GM21381 (cell line): ENCODE measurements at regions not wholly inside any gene's neighbourhood (a gene's known extent, or its start where the extent isn't known, plus 50 kb on each side); places are given as distances from the start of the nearest gene placed in this dataset.
A peak's percentile ranks its signal among the peaks of the same experiment; 100 is the strongest.
"Not testable (repeated sequence)": the region's sequence is repeated elsewhere in the genome, so short reads cannot be mapped to it uniquely, and the experiment has no call there.

Experiments used
- ATAC-seq: cut with Tn5 transposase; IDR thresholded peaks from one replicate; pipeline ENCODE4 v1.9.1; 2021; ENCODE audit warnings: mild to moderate bottlenecking, moderate library complexity; ENCODE audit not compliant: unreplicated experiment

GRCh38 chr10:84571146-84571545, 242.8 kb downstream of the CCSER2 start:
- ATAC-seq: no peak

DNA sequence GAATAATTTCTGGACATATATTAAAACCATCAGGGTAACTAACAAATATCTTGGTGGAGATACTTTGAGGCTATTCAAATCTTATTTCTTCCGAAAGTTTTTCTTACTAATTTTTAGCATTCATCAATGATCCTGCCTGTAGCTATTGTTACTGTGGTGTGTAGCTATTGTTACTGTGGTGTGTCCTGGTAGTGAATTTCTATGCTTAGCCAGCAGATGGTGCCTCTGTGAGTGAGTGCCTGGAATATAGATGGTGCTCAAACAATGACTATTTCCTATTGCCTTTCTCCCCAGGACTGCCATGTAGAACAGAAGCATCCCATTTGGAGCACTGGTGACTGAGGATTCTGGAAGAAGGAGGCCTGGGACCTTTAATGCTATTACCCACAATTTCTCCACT, 245.7 kb downstream of the CCSER2 start:
- no peak for ATAC-seq

DNA sequence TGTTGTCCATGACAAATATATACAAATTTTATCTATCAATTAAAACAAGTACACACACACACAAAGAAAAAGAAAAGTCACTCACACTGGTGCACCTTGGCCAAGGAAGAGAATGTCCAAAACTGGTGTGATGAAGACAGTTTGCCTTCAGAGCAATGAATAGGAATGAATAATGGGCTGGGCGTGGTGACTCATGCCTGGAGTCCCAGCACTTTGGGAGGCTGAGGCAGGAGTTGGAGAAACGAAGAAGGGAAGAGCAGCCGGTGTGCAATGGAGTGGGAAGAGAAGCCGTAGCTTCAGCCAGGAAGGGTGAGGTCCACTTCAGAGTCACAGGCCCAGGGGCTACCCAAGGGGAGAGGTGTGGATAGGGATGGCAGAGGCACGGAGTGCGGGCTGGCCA, 253.6 kb downstream of the CCSER2 start:
- ATAC-seq: no peak

DNA sequence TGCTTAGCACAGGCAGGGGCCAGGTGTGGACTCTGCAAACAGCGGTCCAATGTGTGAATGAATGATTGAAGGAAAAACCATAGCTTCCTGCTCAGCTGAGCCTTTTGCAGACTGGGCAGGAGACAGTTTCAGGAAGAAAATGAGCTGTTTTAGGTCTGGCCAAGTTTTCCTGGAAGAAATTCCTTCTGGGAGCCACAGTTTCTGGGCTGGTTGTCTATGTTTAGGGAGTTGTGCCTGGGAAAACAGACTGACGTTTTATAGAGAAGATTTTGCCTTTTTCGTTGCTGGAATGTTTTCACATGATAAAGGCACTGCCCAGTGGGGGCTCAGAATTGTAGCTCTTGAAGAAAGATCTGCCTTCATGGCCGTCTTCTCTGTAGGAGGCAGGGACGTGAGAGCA, 255.1 kb downstream of the CCSER2 start:
- no peak for ATAC-seq

GRCh38 chr10:84587789-84588188, 259.4 kb downstream of the CCSER2 start:
- ATAC-seq: no peak

GRCh38 chr10:84588426-84588825, 260.0 kb downstream of the CCSER2 start:
- ATAC-seq: no peak

- no peak for ATAC-seq
These were observed 260.6 kb downstream of the CCSER2 start for GRCh38 chr10:84588971-84589370.

DNA sequence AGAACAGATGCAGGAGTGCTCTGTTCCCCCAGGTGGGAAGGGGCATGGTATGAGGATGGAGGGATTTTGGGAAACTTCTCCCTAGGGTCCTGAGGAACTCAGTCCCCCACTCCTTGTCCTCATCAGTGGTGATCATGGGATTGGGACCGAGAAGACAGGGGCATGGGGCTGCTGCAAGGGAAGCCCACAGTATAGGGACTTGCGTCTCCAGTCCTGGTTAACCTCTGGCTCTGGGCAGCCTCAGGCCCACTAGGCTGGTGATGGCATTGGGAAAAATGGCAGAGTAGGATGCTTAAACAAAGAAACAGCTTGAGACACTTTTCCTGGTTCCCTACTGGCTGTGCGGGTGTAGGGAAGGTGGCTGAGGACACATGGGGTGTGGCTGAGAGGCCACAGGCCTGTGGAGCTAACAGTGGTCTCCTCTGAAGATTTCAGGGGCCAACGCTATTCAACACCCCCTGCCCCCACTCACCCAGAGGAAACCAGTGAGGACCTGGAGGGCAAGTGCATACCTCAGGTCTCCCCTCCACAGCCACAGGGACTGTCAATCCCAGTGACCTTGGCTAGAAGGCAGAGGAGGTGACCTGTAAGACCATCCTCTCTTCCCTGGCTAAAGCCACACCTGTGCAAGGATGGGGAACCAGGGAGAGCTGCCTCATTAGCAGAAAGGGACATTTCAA, 261.3 kb downstream of the CCSER2 start:
- ATAC-seq: no peak

DNA sequence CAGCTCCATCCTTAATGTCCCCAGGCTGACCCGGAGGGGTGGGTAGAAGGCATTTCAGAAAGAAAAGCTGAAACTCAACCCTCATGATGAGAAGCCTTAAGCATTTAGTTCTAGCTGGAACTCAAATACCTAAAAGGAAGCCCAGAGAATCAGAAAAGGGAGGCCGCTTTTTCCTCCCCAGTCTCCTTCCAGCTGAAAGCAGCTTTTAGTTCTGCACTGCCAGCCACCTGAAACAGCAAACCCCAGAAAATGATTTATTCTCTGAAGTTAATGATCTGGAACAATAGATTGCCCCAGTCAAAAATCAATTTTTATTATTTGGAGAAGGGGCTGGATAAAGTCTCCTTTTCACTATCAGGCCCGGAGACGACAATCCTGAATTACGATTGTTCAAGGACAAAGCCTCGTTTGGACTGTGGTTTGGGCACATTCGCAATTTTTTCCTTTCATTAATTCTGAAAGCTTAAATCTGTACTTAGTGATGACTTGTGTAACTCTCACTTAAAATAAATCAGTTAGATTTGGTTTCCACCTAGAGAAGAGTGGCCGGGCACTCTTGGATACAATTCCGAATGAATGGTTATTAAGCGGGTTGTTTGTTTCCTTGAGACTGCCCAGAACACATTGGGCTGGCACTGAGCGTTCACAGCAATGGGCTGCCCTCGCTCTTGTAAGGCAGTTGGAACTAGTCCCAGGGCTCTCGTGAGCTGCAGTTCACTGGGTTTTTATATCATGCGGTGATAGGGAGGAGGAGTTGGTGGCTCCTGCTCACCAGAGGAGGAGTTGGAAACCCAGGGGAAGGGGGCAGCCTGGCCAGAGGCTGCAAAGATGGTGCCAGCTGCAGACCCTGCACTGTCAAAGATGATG, 262.2 kb downstream of the CCSER2 start:
- ATAC-seq: no peak

DNA sequence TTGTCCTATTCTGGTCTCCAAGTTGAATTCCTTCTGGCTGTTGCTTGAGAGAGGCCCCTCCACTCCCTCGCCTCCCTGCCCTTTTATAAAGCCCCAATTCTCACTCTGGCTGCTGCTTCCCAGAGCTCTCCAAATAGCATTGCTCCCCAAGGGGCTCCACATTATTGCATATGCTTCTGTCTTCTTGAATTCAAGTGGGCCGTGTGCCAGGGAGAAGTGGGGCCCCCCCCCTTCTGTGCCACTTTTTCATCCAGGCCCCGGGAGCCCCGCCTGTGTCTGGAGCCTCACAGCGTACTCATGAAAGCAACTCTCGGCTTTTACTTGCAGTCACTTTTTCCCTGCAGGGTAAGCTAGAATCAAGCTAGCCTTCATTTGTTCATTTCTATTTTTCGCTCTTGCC, 265.1 kb downstream of the CCSER2 start:
- ATAC-seq: no peak

DNA sequence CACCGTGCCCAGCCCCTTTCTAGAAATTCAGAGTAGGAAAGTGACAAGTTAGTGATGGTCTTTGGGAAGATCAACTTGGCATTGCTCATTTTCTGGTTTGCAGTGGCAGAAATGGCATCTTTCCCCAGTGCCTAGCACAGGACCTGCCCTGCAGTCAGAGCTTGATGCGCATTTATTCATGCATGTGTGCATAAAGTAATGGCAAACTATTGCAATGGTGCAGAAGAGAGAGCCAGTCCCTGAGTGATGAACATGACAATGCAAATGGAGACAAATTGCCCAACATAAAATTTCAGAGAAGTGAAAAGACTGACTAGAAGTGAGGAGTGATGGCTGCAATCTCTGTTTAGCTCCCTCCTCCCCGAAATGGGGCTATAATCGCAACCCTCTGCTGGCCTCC, 268.2 kb downstream of the CCSER2 start:
- ATAC-seq: no peak

DNA sequence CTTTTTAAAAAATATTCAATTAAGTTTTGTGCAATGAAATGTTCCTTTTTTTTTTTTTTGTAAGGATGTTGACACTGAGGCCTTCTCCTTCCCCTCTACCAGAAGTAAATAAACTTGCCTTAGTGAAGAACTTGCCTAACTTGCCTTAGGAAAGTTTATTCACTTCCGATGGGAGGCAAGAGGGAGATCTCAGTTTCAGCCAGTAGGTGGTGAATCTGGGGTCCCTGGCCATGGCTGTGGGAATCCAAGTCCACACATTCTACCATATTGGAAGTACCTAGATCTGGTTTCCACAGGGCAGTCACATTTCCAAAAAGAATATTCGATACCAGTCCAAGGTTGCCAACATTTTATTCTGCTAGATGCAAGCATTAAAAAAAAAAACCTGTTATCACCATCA, 270.9 kb downstream of the CCSER2 start:
- no peak for ATAC-seq

DNA sequence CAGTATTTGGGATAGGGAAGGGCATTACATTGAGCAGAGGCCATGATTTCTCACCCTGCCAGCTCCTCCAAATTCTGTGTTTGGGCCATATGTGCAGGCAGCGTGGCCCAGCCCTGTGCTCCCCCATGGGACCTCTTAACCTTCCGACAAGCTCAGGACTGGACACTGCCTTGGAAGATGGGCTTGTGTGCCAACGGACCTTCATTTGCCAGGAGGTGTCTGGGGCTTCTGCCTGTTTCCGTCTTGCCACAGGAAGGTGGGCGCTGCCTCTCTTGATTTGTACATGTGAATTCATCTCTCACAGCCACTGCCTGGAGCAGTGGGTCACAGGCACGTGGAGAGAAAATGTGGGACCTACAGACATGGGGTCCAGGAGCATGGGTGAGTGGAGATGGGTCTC, 272.6 kb downstream of the CCSER2 start:
- no peak for ATAC-seq

DNA sequence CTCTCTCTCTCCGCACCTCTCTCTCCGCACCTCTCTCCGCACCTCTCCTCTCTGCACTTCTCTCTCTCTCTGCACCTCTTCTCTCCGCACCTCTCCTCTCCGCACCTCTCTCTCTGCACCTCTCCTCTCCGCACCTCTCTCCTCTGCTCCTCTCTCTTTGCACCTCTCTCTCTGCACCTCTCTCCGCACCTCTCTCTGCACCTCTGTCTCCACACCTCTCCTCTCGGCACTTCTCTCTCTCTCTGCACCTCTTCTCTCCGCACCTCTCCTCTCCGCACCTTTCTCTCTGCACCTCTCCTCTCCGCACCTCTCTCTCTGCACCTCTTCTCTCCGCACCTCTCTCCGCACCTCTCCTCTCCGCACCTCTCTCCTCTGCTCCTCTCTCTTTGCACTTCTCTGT, 274.2 kb downstream of the CCSER2 start:
- not testable (repeated sequence) for ATAC-seq

DNA sequence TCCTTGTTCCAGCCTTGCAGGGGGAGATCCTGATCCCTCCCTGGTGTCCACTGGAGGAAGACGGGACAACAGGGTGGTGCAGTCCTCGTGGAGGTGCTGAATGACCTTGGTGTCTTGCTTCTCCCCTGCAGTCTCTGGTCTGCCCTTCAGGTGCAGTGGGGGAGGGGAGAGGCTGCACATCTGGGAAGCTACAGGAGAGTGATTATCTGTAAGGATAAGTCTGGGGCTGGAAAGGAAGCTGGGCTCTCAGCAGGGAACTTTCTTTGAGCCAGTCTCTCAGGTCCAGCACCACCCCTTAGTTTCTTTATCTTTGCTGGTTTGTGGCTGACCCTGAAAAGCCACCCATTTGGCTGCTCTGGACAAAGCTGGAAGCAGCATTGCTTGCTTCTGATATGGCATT, 275.6 kb downstream of the CCSER2 start:
- ATAC-seq: no peak

GRCh38 chr10:84605802-84606201, 277.4 kb downstream of the CCSER2 start:
- ATAC-seq: no peak

DNA sequence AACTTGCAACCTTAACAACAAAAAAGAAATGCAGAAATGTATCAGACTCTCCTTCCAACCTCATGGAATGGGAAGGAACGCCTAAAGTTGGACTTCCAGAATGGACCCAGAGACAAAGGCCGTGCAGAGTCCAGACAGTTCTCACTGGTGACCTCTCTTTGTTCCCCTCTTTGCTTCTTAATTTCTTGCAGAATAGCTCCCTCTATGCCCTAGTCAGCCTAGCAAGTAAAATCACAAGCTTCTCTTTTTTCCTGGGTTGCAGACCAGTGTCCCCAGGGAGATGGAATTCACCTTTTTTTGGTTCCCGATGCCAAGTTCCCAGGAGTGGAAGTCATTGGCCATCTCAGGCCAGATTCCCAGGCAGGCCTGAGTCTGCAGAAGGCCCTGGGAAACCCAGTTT, 278.0 kb downstream of the CCSER2 start:
- ATAC-seq: no peak

DNA sequence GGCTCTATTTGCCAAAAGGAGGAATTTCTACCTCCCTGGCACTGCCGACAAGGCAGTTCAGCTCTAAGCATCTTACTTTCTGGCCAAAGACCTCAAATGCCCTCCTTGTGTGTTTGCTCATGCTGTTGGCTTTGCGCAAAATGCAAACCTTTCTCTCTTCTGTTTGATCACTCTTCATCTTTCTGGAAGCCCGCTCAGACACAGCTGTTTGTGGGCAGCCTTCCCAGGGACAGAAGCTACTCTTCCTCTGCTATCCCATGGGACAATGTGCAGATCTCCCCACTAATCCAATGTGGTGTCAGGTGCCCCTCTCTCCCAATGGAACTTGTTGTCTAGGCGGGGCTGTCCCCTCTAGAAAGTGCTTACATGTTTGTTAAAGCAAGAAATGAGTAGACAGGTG, 278.7 kb downstream of the CCSER2 start:
- ATAC-seq: no peak

DNA sequence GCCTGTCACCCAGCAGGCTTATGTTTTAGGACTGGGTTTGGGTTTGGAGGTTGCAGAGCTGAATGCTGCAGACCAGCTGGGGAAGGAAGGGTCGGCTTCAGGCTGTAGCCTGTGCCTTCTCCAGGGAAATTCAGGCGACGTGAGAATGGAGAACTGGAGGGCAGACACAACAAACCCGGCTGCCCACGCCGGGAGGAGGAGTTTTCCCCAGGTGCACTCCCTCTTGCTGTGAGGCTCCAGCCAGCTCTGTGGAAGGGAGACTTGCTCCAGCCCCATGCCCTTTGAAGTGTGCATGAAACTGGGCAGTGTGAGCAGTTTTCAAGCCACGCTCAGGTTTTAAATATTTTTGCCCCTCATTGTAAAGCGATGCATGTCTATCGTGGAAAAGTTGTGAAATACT, 279.1 kb downstream of the CCSER2 start:
- no peak for ATAC-seq

DNA sequence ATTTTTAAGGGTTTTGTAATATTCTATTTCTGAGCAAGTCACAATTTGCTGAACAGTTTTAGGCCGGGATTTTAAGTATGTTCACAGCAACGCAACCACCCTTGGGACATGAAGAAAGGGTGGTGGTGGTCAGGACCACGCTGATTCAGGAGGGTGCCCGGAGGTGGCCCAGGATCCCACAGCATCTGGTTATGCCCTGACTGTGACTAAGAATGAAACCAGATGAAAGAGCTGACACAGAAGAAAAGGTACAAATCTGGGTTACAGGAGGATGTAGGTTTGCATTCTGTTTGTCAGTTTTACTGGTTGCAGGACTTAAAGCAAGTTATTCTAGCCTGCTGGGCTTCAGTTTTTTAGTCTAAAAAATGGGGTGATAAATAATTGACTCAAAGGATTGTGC, 279.7 kb downstream of the CCSER2 start:
- ATAC-seq: peak; percentile 75

GRCh38 chr10:84613336-84614021, 285.1 kb downstream of the CCSER2 start:
- peak; percentile 61 for ATAC-seq
